ENCODE measurements at regions not wholly inside any gene's neighbourhood (a gene's known extent, or its start where the extent isn't known, plus 50 kb on each side); places are given as distances from the start of the nearest gene placed in this dataset.

DNA sequence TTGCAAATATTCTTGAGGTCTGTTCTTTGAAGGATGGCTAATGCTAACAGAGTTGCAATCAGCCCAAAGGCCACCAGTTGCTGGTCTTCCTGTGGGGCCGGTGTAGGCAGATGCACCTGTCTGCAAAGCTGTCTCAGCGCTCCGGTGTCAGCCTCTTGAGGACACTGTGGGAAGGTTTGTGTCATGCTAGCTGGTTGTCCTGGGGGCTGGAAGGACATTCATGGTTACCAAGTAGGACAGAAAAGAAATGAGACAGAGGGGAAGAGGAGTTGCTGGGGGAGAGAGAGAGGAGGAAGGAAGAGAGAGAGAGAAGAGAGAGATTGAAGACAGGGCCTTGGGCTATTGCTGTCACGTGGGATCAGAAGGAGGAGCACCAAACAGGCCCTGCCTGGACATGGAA is 639.6 kb upstream of the HS6ST1 start:
- Mint-ChIP-seq H3K9me3 (peaks cover 12% of the 10 kb centered on the region), H3K36me3 (ENCODE audit: insufficient read depth) (no peaks in the 10 kb centered on the region), H3K4me3 (no peak overlapping the region), H3K4me1 (ENCODE audit: low read depth) (no peaks in the 10 kb centered on the region), H3K27me3 (ENCODE audit: low read depth) (peaks cover 3% of the 10 kb centered on the region)
- DNase-seq, result no peak
- ATAC-seq, result no peak

GRCh38 chr2:128967646-128968045 is 649.0 kb upstream of the HS6ST1 start:
- Mint-ChIP-seq H3K4me3 (no peak overlapping the region), H3K4me1 (ENCODE audit: low read depth) (no peaks in the 10 kb centered on the region), H3K36me3 (ENCODE audit: insufficient read depth) (no peaks in the 10 kb centered on the region), H3K27me3 (ENCODE audit: low read depth) (peaks cover 2% of the 10 kb centered on the region), H3K9me3 (no peaks in the 10 kb centered on the region)
- ATAC-seq (no peak), DNase-seq (no peak)

- H3K27me3 Mint-ChIP-seq (ENCODE audit: low read depth), result peaks cover 4% of the 10 kb centered on the region
- no peak for ATAC-seq
- no peaks in the 10 kb centered on the region for H3K4me1 Mint-ChIP-seq (ENCODE audit: low read depth)
Measured at GRCh38 chr2:128969374-128969773, 650.7 kb upstream of the HS6ST1 start.

GRCh38 chr2:128970332-128971116 is 651.9 kb upstream of the HS6ST1 start:
- DNase-seq (no peak), ATAC-seq (no peak)
- peaks cover 4% of the 10 kb centered on the region for H3K27me3 Mint-ChIP-seq (ENCODE audit: low read depth)
- H3K4me1 Mint-ChIP-seq (ENCODE audit: low read depth), result no peaks in the 10 kb centered on the region
- H3K9me3 Mint-ChIP-seq, result no peaks in the 10 kb centered on the region
- H3K36me3 Mint-ChIP-seq (ENCODE audit: insufficient read depth), result no peaks in the 10 kb centered on the region
- H3K4me3 Mint-ChIP-seq, result no peak overlapping the region

More at GRCh38 chr2:128969374-128969773, 650.7 kb upstream of the HS6ST1 start:
- DNase-seq, result no peak
- Mint-ChIP-seq H3K36me3 (ENCODE audit: insufficient read depth) (no peaks in the 10 kb centered on the region), H3K4me3 (no peak overlapping the region), H3K9me3 (no peaks in the 10 kb centered on the region)

GRCh38 chr2:128973566-128973965 is 654.9 kb upstream of the HS6ST1 start:
- H3K36me3 Mint-ChIP-seq (ENCODE audit: insufficient read depth), result no peaks in the 10 kb centered on the region
- no peak overlapping the region for H3K4me3 Mint-ChIP-seq
- H3K27me3 Mint-ChIP-seq (ENCODE audit: low read depth), result peaks cover 2% of the 10 kb centered on the region
- no peak for DNase-seq
- no peaks in the 10 kb centered on the region for H3K4me1 Mint-ChIP-seq (ENCODE audit: low read depth)
- no peak for ATAC-seq
- H3K9me3 Mint-ChIP-seq, result no peaks in the 10 kb centered on the region

DNA sequence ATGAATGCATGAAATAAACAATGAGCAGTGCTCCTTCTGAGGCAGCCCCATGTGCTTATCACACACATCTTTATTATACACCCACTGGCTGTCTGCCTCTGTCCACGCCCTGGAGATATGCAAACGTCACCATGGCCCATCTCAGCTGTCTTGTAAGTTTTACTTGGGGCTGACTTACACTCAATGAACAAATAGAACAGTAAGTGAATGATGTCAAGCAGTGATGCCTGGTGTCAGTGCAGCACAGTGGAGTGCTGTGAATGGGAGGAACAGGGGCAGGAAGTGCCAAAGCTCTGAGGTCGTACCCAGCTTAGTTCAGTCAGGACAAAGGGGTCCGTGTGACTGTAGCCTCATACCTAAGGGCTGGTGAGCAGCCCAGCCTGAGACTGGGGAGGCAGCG is 659.5 kb upstream of the HS6ST1 start:
- ATAC-seq (no peak), DNase-seq (no peak)
- Mint-ChIP-seq H3K4me1 (ENCODE audit: low read depth) (no peaks in the 10 kb centered on the region), H3K9me3 (no peaks in the 10 kb centered on the region), H3K4me3 (no peak overlapping the region), H3K27me3 (ENCODE audit: low read depth) (peaks cover 4% of the 10 kb centered on the region), H3K36me3 (ENCODE audit: insufficient read depth) (no peaks in the 10 kb centered on the region)

DNA sequence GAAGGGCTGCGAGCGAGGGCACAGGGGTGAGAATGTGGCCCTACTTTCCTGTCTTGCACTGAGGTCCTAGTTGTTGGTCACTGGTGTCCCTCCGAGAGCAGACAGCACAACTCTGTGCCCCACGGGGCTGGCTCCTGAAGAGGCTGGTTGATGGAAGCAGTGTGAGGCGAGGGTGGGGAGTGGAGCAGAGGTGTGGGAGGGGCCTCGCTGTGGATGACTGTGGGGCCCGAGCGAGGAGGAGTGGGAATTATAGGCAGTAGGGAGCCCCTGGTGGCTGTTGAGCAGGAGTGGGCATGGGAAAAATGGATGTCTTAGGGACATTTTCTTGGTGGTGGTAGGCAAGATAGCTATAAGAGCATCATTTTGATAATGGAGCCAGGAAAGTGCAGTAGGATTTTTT is 660.5 kb upstream of the HS6ST1 start:
- Mint-ChIP-seq H3K9me3 (no peaks in the 10 kb centered on the region), H3K36me3 (ENCODE audit: insufficient read depth) (no peaks in the 10 kb centered on the region), H3K4me1 (ENCODE audit: low read depth) (no peaks in the 10 kb centered on the region), H3K4me3 (no peak overlapping the region), H3K27me3 (ENCODE audit: low read depth) (peaks cover 2% of the 10 kb centered on the region)
- DNase-seq, result no peak
- ATAC-seq, result no peak

- Mint-ChIP-seq H3K36me3 (ENCODE audit: insufficient read depth) (no peaks in the 10 kb centered on the region), H3K27me3 (ENCODE audit: low read depth) (peaks cover 2% of the 10 kb centered on the region), H3K4me1 (ENCODE audit: low read depth) (no peaks in the 10 kb centered on the region), H3K9me3 (no peaks in the 10 kb centered on the region), H3K4me3 (no peak overlapping the region)
- no peak for DNase-seq
- ATAC-seq, result no peak
Measured at GRCh38 chr2:128980475-128980874, 661.8 kb upstream of the HS6ST1 start.

DNA sequence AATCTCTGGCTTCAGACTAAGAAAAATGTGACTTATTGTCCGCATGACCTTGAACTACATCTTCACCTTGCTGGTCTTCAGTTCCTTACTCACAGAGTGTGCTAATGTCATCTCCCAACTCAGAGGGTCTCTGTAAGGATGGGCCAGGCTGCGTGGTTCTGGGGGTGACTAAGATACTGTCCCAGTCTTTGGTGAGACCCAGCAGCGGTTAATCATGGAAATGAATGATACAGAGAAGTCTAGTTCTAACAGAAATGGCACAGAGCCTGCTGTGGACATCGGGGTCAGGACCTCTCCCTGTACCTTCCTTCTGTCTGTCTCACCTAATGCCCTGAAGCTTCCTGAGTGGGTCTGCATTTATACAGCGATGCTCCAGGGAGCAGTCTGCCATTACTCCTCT is 662.7 kb upstream of the HS6ST1 start:
- H3K4me1 Mint-ChIP-seq (ENCODE audit: low read depth), result no peaks in the 10 kb centered on the region
- no peak for ATAC-seq

GRCh38 chr2:128982001-128982400 is 663.3 kb upstream of the HS6ST1 start:
- ATAC-seq (no peak), DNase-seq (no peak)
- Mint-ChIP-seq H3K36me3 (ENCODE audit: insufficient read depth) (no peaks in the 10 kb centered on the region), H3K4me3 (no peak overlapping the region), H3K9me3 (no peaks in the 10 kb centered on the region), H3K4me1 (ENCODE audit: low read depth) (no peaks in the 10 kb centered on the region), H3K27me3 (ENCODE audit: low read depth) (peaks cover 2% of the 10 kb centered on the region)

More for the DNA sequence above, 662.7 kb upstream of the HS6ST1 start:
- Mint-ChIP-seq H3K36me3 (ENCODE audit: insufficient read depth) (no peaks in the 10 kb centered on the region), H3K9me3 (no peaks in the 10 kb centered on the region), H3K27me3 (ENCODE audit: low read depth) (peaks cover 2% of the 10 kb centered on the region), H3K4me3 (no peak overlapping the region)
- DNase-seq, result no peak

- H3K9me3 Mint-ChIP-seq, result no peaks in the 10 kb centered on the region
- DNase-seq (no peak), ATAC-seq (no peak)
- no peak overlapping the region for H3K4me3 Mint-ChIP-seq
- no peaks in the 10 kb centered on the region for H3K4me1 Mint-ChIP-seq (ENCODE audit: low read depth)
- peaks cover 2% of the 10 kb centered on the region for H3K27me3 Mint-ChIP-seq (ENCODE audit: low read depth)
- no peaks in the 10 kb centered on the region for H3K36me3 Mint-ChIP-seq (ENCODE audit: insufficient read depth)
Measured at GRCh38 chr2:128982670-128983069, 664.0 kb upstream of the HS6ST1 start.

DNA sequence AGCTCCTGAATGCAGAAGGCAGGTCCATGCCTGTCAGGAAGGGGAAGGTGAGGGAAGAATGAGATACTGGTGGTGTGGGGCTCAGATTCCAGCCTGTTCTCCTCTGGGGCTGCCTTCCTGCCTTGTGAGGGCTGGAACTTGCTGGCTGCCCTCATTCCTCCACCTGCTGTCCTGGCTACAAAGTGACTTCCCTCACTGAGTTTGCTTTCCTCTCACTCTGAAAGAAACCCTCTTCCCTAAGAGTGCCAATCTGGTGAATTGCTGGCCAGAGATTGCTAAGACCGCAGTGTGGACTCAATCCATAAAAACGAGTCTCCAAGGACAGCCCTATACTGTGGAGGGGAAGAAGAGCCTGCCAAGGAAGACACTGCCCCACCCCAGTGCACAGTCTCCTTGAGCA is 664.4 kb upstream of the HS6ST1 start:
- no peaks in the 10 kb centered on the region for H3K4me1 Mint-ChIP-seq (ENCODE audit: low read depth)
- no peaks in the 10 kb centered on the region for H3K9me3 Mint-ChIP-seq
- no peak for DNase-seq
- no peak overlapping the region for H3K4me3 Mint-ChIP-seq
- peaks cover 2% of the 10 kb centered on the region for H3K27me3 Mint-ChIP-seq (ENCODE audit: low read depth)
- ATAC-seq, result no peak
- H3K36me3 Mint-ChIP-seq (ENCODE audit: insufficient read depth), result no peaks in the 10 kb centered on the region

GRCh38 chr2:128984081-128984480 is 665.4 kb upstream of the HS6ST1 start:
- Mint-ChIP-seq H3K9me3 (no peaks in the 10 kb centered on the region), H3K4me3 (no peak overlapping the region), H3K27me3 (ENCODE audit: low read depth) (peaks cover 2% of the 10 kb centered on the region), H3K36me3 (ENCODE audit: insufficient read depth) (no peaks in the 10 kb centered on the region), H3K4me1 (ENCODE audit: low read depth) (no peaks in the 10 kb centered on the region)
- ATAC-seq, result no peak
- no peak for DNase-seq

GRCh38 chr2:128984855-128985254 is 666.2 kb upstream of the HS6ST1 start:
- no peaks in the 10 kb centered on the region for H3K9me3 Mint-ChIP-seq
- ATAC-seq (no peak), DNase-seq (no peak)
- peaks cover 2% of the 10 kb centered on the region for H3K27me3 Mint-ChIP-seq (ENCODE audit: low read depth)
- no peak overlapping the region for H3K4me3 Mint-ChIP-seq
- H3K36me3 Mint-ChIP-seq (ENCODE audit: insufficient read depth), result no peaks in the 10 kb centered on the region
- H3K4me1 Mint-ChIP-seq (ENCODE audit: low read depth), result no peaks in the 10 kb centered on the region

- Mint-ChIP-seq H3K36me3 (ENCODE audit: insufficient read depth) (no peaks in the 10 kb centered on the region), H3K27me3 (ENCODE audit: low read depth) (no peaks in the 10 kb centered on the region), H3K4me3 (no peak overlapping the region), H3K9me3 (no peaks in the 10 kb centered on the region), H3K4me1 (ENCODE audit: low read depth) (no peaks in the 10 kb centered on the region)
- DNase-seq (no peak), ATAC-seq (no peak)
Measured at GRCh38 chr2:128986026-128986715, 667.5 kb upstream of the HS6ST1 start.

Measured in activated T-cell treated with anti-CD3 and anti-CD28 coated beads, Interleukin-2, amount 50 U/mL, for 4 hours (primary cell).